Subcutaneous abdominal adipose tissue (tissue), 5 donors: ENCODE measurements at regions not wholly inside any gene's neighbourhood (a gene's known extent, or its start where the extent isn't known, plus 50 kb on each side); places are given as distances from the start of the nearest gene placed in this dataset.
"Not testable (repeated sequence)": the region's sequence is repeated elsewhere in the genome, so short reads cannot be mapped to it uniquely, and the experiment has no call there.

Experiments used
- H3K27ac ChIP-seq: one replicate; pipeline ENCODE4 v1.7.0; 2013; ENCODE audit warnings: low read depth, mild to moderate bottlenecking, inconsistent platforms, low read length, moderate library complexity
- H3K27me3 ChIP-seq, 5 donors: one replicate each; pipeline ENCODE4 v1.7.0; 2013; ENCODE audit warnings: low read length in 5 of 5, inconsistent platforms in 1 of 5; ENCODE audit not compliant: control insufficient read depth in 5 of 5, insufficient read depth in 4 of 5
- H3K36me3 ChIP-seq, 5 donors: one replicate each; pipeline ENCODE4 v1.7.0; 2013; ENCODE audit warnings: low read length in 5 of 5; ENCODE audit not compliant: control insufficient read depth in 5 of 5, insufficient read depth in 5 of 5
- H3K4me1 ChIP-seq, 5 donors: one replicate each; pipeline ENCODE4 v1.7.0; 2013; ENCODE audit warnings: low read length in 5 of 5, mild to moderate bottlenecking in 3 of 5, moderate library complexity in 1 of 5; ENCODE audit not compliant: control insufficient read depth in 5 of 5, insufficient read depth in 5 of 5
- H3K4me3 ChIP-seq, 5 donors: one replicate each; pipeline ENCODE4 v1.7.0; 2013; ENCODE audit warnings: low read length in 5 of 5, low read depth in 1 of 5
- H3K9ac ChIP-seq, 5 donors: one replicate each; pipeline ENCODE4 v1.7.0; 2013; ENCODE audit warnings: low read length in 5 of 5, mild to moderate bottlenecking in 4 of 5, moderate library complexity in 3 of 5
- H3K9me3 ChIP-seq, 5 donors: one replicate each; pipeline ENCODE4 v1.7.0; 2013; ENCODE audit warnings: low read length in 5 of 5; ENCODE audit not compliant: control insufficient read depth in 5 of 5
- donor health status: healthy.
- donor health status: healthy.
- donor health status: healthy.
- donor health status: healthy.
- donor health status: healthy.

DNA sequence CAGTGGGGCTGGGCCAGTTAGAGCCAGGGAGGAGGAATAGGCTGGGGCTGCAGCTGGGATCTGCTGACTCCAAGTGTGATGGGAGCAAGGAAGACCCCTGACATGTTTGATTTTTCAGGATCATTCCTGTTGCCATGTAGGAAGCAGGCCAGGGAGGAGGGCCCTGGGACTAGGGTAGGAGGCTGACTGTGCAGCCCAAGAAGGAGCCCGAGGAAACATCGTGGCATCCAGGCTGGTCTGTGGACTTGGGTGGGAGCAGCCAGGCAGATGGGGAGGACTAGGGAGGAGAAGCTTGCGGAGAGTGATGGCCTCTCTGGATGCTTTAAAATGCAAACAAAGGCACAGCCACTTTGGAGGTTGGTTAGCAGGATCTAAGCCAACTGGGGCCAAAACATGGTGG lies 311.4 kb upstream of the WSB1 start:
- H3K36me3 ChIP-seq, H3K27me3 ChIP-seq, H3K9ac ChIP-seq, H3K9me3 ChIP-seq, H3K4me1 ChIP-seq, H3K4me3 ChIP-seq, H3K27ac ChIP-seq: not testable (repeated sequence)

DNA sequence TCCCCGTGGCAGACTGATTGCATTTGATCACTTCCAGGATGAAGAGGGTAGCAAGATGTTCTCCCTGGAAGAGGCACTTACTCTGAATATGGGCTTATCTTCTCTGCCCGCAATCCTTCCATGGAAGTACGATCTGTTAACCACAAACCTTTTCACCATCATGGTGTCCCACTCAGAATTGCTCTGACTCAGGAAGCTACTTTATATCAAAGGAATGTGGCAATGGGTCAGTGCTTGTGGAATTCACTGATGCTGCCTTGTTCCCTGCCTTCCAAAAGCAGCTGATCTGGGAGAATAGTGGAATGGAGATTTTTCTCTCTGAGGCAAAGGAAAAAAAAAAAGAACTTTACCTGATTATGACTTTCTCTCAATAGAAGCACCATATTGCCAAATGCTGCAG lies 306.1 kb upstream of the WSB1 start:
- not testable (repeated sequence) for H3K4me1 ChIP-seq, H3K9ac ChIP-seq, H3K36me3 ChIP-seq, H3K9me3 ChIP-seq, H3K4me3 ChIP-seq, H3K27me3 ChIP-seq, H3K27ac ChIP-seq

DNA sequence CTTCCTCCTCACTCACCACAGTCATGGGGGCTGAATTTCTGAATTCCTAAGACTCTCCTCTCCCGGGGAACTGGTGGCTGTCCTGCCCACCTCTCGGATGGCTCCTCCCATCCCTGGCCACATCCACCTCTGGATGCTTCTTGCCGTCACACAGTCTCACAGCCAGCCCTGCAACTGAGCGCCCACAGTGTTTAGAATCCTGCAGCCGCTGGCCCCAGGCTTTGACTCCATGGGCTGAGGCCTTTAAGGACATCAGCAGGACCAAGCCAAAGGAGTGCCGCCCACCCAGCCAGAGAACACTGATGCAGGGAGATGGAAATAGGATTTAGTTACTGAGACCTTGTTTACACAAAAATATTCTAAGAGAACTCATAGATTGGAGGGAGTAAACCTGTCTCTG lies 299.3 kb upstream of the WSB1 start:
- not testable (repeated sequence) for H3K9ac ChIP-seq, H3K4me1 ChIP-seq, H3K27ac ChIP-seq, H3K27me3 ChIP-seq, H3K9me3 ChIP-seq, H3K36me3 ChIP-seq, H3K4me3 ChIP-seq

DNA sequence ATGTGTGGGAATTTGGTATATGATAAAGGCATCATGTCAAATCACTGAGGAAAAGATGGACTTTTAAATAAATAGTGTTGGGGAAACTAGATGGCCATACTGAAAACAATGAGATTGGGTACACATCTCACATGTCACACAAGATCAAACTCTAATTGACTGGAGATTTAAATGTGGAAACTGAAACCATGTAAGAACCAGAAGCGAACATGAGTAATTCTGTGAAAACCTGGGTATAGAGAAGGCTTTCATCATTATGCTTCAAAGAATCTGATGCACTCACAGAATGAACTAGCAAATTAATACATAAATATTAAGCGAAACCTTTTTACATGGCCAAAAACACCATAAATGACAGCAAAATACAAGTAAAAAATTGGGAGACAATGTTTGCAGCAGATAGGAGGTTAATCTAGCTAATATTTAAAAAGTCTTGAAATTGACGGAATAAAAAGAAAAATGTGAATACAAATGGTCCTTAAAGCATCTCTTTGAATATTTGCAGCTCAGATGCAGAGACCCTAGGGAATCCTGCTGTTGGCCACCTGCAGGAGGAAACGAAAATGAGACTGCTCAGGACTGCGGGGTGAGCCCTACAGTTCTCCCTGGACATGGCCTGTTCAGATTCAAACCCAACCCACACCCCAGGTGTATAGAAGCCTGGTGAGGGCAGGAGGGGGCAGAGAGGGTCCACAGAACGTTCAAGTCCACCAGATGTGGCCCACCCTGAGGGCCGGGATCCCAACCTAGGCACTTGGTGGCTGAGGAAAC lies 297.6 kb upstream of the WSB1 start:
- not testable (repeated sequence) for H3K9me3 ChIP-seq, H3K27ac ChIP-seq, H3K4me3 ChIP-seq

DNA sequence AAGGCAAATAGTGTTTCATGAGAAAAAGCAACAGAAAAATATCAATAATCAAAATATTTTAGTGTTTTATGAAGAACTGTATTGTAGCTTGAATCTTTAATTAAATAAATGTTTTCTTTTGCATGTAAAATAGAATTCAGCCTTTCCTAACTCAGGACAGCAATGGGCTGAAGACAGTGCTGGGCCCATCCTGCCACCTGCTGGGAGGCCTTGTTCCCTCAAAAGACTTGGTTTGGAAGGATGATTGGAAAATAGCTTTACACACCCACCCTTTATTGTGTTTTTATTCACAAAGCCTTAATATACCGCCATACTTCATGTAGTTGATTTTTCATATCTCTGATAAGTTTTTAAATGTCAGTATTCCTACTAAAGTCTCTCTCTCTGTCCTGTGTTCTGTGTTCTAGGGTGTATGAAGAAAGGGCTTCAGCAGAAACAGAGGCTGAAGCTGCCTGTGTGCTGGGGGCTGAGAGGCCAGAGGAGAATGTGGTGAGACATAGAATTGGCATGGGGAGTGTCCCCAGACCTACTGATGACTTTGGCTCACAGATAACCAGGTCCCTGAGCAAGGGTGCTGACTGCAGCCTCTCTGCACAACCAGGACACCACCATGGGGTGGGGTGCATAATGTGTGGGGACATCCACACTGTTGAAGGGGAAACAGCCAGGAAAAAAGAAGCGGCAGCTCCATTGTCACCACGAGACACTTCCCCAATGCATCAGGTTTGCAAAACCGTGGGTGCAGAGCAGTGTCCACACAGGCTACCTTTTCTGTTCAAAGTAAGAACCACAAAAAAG lies 286.0 kb upstream of the WSB1 start:
- not testable (repeated sequence) for H3K4me3 ChIP-seq, H3K4me1 ChIP-seq, H3K9ac ChIP-seq, H3K9me3 ChIP-seq, H3K36me3 ChIP-seq, H3K27ac ChIP-seq, H3K27me3 ChIP-seq

More for the DNA sequence above, 297.6 kb upstream of the WSB1 start:
- not testable (repeated sequence) for H3K9ac ChIP-seq, H3K36me3 ChIP-seq, H3K27me3 ChIP-seq, H3K4me1 ChIP-seq

DNA sequence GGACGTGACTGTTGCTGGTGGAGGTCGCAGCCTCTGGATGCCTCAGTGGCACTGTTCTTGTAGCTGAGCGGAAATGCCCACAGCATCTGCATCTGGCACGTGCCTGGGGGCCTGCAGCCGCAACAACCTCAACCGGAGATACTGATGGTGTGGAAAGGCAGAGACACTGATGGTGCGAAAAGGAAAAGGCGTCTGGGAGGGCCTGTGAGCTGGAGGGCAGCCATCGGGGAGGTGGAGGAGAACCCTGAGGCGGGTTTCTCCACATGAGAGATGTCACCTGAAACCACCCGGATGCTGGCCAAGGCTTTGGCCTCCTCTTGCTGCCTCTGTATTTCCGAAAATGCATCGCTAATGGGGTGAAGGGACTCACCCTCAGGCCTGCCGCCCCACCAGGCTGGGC lies 284.8 kb upstream of the WSB1 start:
- Histone ChIP-seq H3K36me3 (no peaks in the 10 kb centered on the region), H3K9me3 (peaks cover 0 to 6% (median 0%) of the 10 kb centered on the region in 5 donors), H3K27ac (no peak overlapping the region), H3K4me1 (no peaks in the 10 kb centered on the region), H3K27me3 (no peaks in the 10 kb centered on the region), H3K9ac (no peak overlapping the region), H3K4me3 (no peak overlapping the region)

DNA sequence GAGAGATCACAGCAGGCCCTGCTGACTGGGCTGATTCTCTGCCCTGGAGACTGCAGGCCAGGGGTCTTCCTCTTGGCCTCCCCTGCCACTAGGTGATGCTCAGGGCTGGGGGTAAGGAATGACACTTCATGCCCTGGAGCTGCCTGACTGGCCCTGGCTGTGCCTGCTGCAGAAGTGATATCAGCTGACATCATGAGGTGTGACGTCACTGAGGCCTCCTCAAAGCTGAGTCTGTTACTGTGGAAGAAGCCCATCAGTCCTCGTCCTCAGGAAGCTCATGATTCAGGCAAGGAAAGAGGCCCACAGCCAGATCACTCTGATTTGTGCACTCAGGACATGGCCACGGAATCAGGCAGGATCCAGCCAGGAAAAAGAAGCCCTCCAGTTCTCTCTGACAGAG lies 283.8 kb upstream of the WSB1 start:
- not testable (repeated sequence) for H3K27ac ChIP-seq, H3K36me3 ChIP-seq, H3K4me3 ChIP-seq, H3K4me1 ChIP-seq, H3K27me3 ChIP-seq, H3K9ac ChIP-seq, H3K9me3 ChIP-seq

DNA sequence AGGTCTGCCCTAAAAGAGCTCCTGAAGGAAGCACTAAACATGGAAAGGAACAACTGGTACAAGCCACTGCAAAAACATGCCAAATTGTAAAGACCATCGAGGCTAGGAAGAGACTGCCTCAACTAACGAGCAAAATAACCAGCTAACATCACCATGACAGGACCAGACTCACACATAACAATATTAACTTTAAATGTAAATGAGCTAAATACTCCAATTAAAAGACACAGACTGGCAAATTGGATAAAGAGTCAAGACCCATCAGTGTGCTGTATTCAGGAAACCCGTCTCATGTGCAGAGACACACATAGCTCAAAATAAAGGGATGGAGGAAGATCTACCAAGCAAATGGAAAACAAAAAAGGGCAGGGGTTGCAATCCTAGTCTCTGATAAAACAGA lies 263.4 kb upstream of the WSB1 start:
- not testable (repeated sequence) for H3K36me3 ChIP-seq, H3K27me3 ChIP-seq, H3K4me1 ChIP-seq, H3K27ac ChIP-seq, H3K4me3 ChIP-seq, H3K9ac ChIP-seq
- peaks cover 0 to 17% (median 10%) of the 10 kb centered on the region in 5 donors for H3K9me3 ChIP-seq

DNA sequence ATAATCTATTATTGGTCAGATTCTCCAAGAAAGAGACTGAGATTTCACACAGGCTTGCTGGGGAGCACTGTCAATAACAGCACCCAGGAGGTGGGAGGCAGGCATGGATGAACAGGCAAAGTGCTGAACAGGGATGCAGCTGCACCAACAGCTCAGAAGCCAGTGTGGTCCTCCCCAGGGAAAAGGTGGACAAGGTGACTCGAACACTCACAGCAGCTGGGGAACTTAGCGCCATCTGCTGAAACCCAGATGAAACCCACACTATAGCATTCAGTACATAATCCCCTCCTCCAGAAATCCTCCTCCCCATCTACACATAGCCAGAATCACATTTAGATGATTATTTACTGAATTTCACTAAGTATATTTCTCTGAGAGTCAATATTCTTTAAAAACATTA lies 255.2 kb upstream of the WSB1 start:
- peaks cover 0 to 4% (median 0%) of the 10 kb centered on the region in 5 donors for H3K9me3 ChIP-seq
- no peak overlapping the region for H3K27ac ChIP-seq
- H3K4me1 ChIP-seq = no peaks in the 10 kb centered on the region
- no peaks in the 10 kb centered on the region for H3K27me3 ChIP-seq
- no peaks in the 10 kb centered on the region for H3K36me3 ChIP-seq
- no peak overlapping the region for H3K9ac ChIP-seq
- H3K4me3 ChIP-seq = no peak overlapping the region

DNA sequence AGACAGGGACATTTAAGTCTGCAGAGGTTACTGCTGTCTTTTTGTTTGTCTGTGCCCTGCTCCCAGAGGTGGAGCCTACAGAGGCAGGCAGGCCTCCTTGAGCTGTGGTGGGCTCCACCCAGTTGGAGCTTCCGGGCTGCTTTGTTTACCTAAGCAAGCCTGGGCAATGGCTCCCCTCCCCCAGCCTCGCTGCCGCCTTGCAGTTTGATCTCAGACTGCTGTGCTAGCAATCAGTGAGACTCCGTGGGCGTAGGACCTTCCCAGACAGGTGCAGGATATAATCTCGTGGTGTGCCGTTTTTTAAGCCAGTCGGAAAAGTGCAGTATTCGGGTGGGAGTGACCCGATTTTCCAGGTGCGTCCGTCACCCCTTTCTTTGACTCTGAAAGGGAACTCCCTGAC lies 248.9 kb upstream of the WSB1 start:
- not testable (repeated sequence) for H3K4me3 ChIP-seq, H3K9me3 ChIP-seq, H3K36me3 ChIP-seq, H3K4me1 ChIP-seq, H3K27ac ChIP-seq, H3K27me3 ChIP-seq, H3K9ac ChIP-seq
